NCI-H748 (cell line): ENCODE measurements at regions not wholly inside any gene's neighbourhood (a gene's known extent, or its start where the extent isn't known, plus 50 kb on each side); places are given as distances from the start of the nearest gene placed in this dataset.

Experiments
- DNase-seq: peaks from one replicate; lab custom pipeline; 2025; ENCODE audit not compliant: unreplicated experiment; lab: John Stamatoyannopoulos, UW

- peak; percentile 71 for DNase-seq
Observed at GRCh38 chr14:71720978-71721624, 211.1 kb upstream of the RGS6 start.

GRCh38 chr14:71721791-71722190, 210.4 kb upstream of the RGS6 start:
- DNase-seq, result no peak

- DNase-seq, result no peak
Observed at GRCh38 chr14:71722885-71723284, 209.3 kb upstream of the RGS6 start.

- DNase-seq, result no peak
Observed at GRCh38 chr14:71725922-71726579, 206.2 kb upstream of the RGS6 start.

- DNase-seq, result no peak
Observed at GRCh38 chr14:71726580-71727021, 205.6 kb upstream of the RGS6 start.

- DNase-seq, result no peak
Observed at GRCh38 chr14:71728386-71728785, 203.8 kb upstream of the RGS6 start.

GRCh38 chr14:71729596-71729995, 202.6 kb upstream of the RGS6 start:
- DNase-seq, result no peak

- DNase-seq, result no peak
Observed at GRCh38 chr14:71730471-71730870, 201.8 kb upstream of the RGS6 start.

- DNase-seq, result no peak
Observed at GRCh38 chr14:71731096-71731495, 201.1 kb upstream of the RGS6 start.

- no peak for DNase-seq
Observed at GRCh38 chr14:71733210-71733883, 198.9 kb upstream of the RGS6 start.

GRCh38 chr14:71734076-71734475, 198.2 kb upstream of the RGS6 start:
- DNase-seq, result peak; percentile 29

- DNase-seq, result no peak
Observed at GRCh38 chr14:71734885-71735284, 197.3 kb upstream of the RGS6 start.

- DNase-seq, result peak; percentile 22
Observed at GRCh38 chr14:71737760-71738159, 194.5 kb upstream of the RGS6 start.

- peak; percentile 47 for DNase-seq
Observed at GRCh38 chr14:71739273-71739990, 192.8 kb upstream of the RGS6 start.

- DNase-seq, result no peak
Observed at GRCh38 chr14:71741241-71741640, 191.0 kb upstream of the RGS6 start.

GRCh38 chr14:71742485-71742884, 189.7 kb upstream of the RGS6 start:
- no peak for DNase-seq

GRCh38 chr14:71745072-71745471, 187.2 kb upstream of the RGS6 start:
- DNase-seq, result no peak

- no peak for DNase-seq
Observed at GRCh38 chr14:71748196-71748595, 184.0 kb upstream of the RGS6 start.

- DNase-seq, result no peak
Observed at GRCh38 chr14:71749613-71750238, 182.5 kb upstream of the RGS6 start.

- DNase-seq, result no peak
Observed at GRCh38 chr14:71751264-71751663, 181.0 kb upstream of the RGS6 start.

GRCh38 chr14:71752111-71752738, 180.0 kb upstream of the RGS6 start:
- DNase-seq, result no peak
